Neural cell (in vitro differentiated cells): ENCODE measurements at regions not wholly inside any gene's neighbourhood (a gene's known extent, or its start where the extent isn't known, plus 50 kb on each side); places are given as distances from the start of the nearest gene placed in this dataset.

Experiments used
- H2AFZ ChIP-seq: fragments of 200-600, 300-800 bp; sonication (generic), shearing (Covaris generic); 2 replicates; pipeline ENCODE4 v1.6.0; 2014; ENCODE audit warnings: low read depth, mild to moderate bottlenecking, antibody characterized with exemption, low read length, moderate library complexity
- H3F3A ChIP-seq: fragments of 200-600 bp; shearing (Covaris generic); 2 replicates; pipeline ENCODE4 v1.6.1; 2016; ENCODE audit warnings: mild to moderate bottlenecking, moderate library complexity, mixed read lengths, antibody characterized with exemption, low read length; ENCODE audit not compliant: insufficient read depth, poor library complexity, severe bottlenecking
- H3K27ac ChIP-seq: fragments of 200-600, 300-800 bp; sonication (generic), shearing (Covaris generic); 2 replicates; pipeline ENCODE4 v1.5.1; 2014; ENCODE audit warnings: mild to moderate bottlenecking, low read length, moderate library complexity
- H3K27me3 ChIP-seq: fragments of 300-800, 200-600 bp; sonication (generic), shearing (Covaris generic); 2 replicates; pipeline ENCODE4 v1.6.0; 2014; ENCODE audit warnings: mild to moderate bottlenecking, low read depth, low read length, moderate library complexity; ENCODE audit not compliant: insufficient read depth
- H3K36me3 ChIP-seq: fragments of 300-800, 200-600 bp; sonication (generic), shearing (Covaris generic); 2 replicates; pipeline ENCODE4 v1.5.1; 2014; ENCODE audit warnings: mild to moderate bottlenecking, antibody characterized with exemption, low read length, moderate library complexity; ENCODE audit not compliant: insufficient read depth
- H3K4me2 ChIP-seq: fragments of 300-800, 200-600 bp; sonication (generic), shearing (Covaris generic); 2 replicates; pipeline ENCODE4 v1.6.0; 2014; ENCODE audit warnings: mild to moderate bottlenecking, low read length
- H3K4me3 ChIP-seq: fragments of 300-800, 200-600 bp; sonication (generic), shearing (Covaris generic); 2 replicates; pipeline ENCODE4 v1.5.1; 2014; ENCODE audit warnings: mild to moderate bottlenecking, low read length, moderate library complexity
- H3K79me2 ChIP-seq: fragments of 200-600 bp; shearing (Covaris generic); replicated peaks from 2 replicates; pipeline ENCODE4 v1.6.0; 2014; ENCODE audit warnings: mild to moderate bottlenecking, low read length, moderate library complexity; ENCODE audit not compliant: insufficient read depth
- H3K9ac ChIP-seq: fragments of 300-800, 200-600 bp; sonication (generic), shearing (Covaris generic); 2 replicates; pipeline ENCODE4 v1.6.1; 2016; ENCODE audit warnings: mild to moderate bottlenecking, low read length, mixed read lengths
- H3K9me2 ChIP-seq: fragments of 200-600 bp; shearing (Covaris generic); 2 replicates; pipeline ENCODE4 v1.6.1; 2016; ENCODE audit warnings: mild to moderate bottlenecking, low read length, mixed read lengths; ENCODE audit not compliant: insufficient read depth
- H3K9me3 ChIP-seq: fragments of 200-600, 300-800 bp; sonication (generic), shearing (Covaris generic); 2 replicates; pipeline ENCODE4 v1.6.1; 2016; ENCODE audit warnings: mild to moderate bottlenecking, mixed run types, low read length, moderate library complexity, mixed read lengths
- H4K20me1 ChIP-seq: fragments of 200-600 bp; shearing (Covaris generic); 2 replicates; pipeline ENCODE4 v1.6.1; 2016; ENCODE audit warnings: mild to moderate bottlenecking, mixed run types; ENCODE audit not compliant: insufficient read depth
- CTCF ChIP-seq: fragments of 450-650 bp; IDR thresholded peaks from 2 replicates; pipeline ENCODE4 v1.5.1; 2014; ENCODE audit warnings: antibody characterized with exemption, mild to moderate bottlenecking, moderate library complexity; ENCODE audit not compliant: poor library complexity, severe bottlenecking
- EP300 ChIP-seq: fragments of 450-650 bp; conservative IDR thresholded peaks from 2 replicates; pipeline ENCODE4 v1.6.1; 2014; ENCODE audit warnings: antibody characterized with exemption, mild to moderate bottlenecking, moderate library complexity; ENCODE audit not compliant: poor library complexity, severe bottlenecking
- EZH2 ChIP-seq: fragments of 200-600, 300-800 bp; shearing (Covaris generic), sonication (generic); IDR thresholded peaks from 2 replicates; pipeline ENCODE4 v1.6.1; 2014; ENCODE audit warnings: antibody characterized with exemption, low read length, borderline replicate concordance, mild to moderate bottlenecking; ENCODE audit not compliant: insufficient read depth, poor library complexity, severe bottlenecking
- MXI1 ChIP-seq: fragments of 450-650 bp; conservative IDR thresholded peaks from 2 replicates; pipeline ENCODE4 v1.6.1; 2014; ENCODE audit warnings: antibody characterized with exemption, mild to moderate bottlenecking; ENCODE audit not compliant: poor library complexity, severe bottlenecking
- POLR2AphosphoS5 ChIP-seq: IDR thresholded peaks from 2 replicates; pipeline ENCODE4 v1.6.1; 2012
- RAD21 ChIP-seq: fragments of 450-650 bp; conservative IDR thresholded peaks from 2 replicates; pipeline ENCODE4 v1.6.1; 2014; ENCODE audit warnings: antibody characterized with exemption, mild to moderate bottlenecking, moderate library complexity
- REST ChIP-seq: IDR thresholded peaks from 2 replicates; pipeline ENCODE4 v1.6.1; 2012; ENCODE audit warnings: borderline replicate concordance
- SMC3 ChIP-seq: fragments of 450-650 bp; conservative IDR thresholded peaks from 2 replicates; pipeline ENCODE4 v1.6.1; 2014; ENCODE audit warnings: antibody characterized with exemption, mild to moderate bottlenecking, moderate library complexity; ENCODE audit not compliant: poor library complexity
- TAF1 ChIP-seq: IDR thresholded peaks from 2 replicates; pipeline ENCODE4 v1.6.1; 2012; ENCODE audit warnings: low read depth

GRCh38 chr1:96313216-96313615, 408.4 kb upstream of the PTBP2 start:
- Histone ChIP-seq H3K79me2 (no peaks in the 10 kb centered on the region), H3K27ac (no peak overlapping the region), H3F3A (no peaks in the 10 kb centered on the region), H3K4me2 (no peak overlapping the region), H4K20me1 (no peaks in the 10 kb centered on the region), H3K9ac (no peak overlapping the region), H3K27me3 (no peaks in the 10 kb centered on the region), H3K9me3 (no peaks in the 10 kb centered on the region), H3K4me3 (no peak overlapping the region), H3K9me2 (no peaks in the 10 kb centered on the region), H2AFZ (no peak overlapping the region), H3K36me3 (no peaks in the 10 kb centered on the region)
- TF ChIP-seq RAD21 (no peak), TAF1 (no peak), POLR2AphosphoS5 (no peak), EP300 (no peak), EZH2 (no peak), SMC3 (no peak), CTCF (no peak), MXI1 (no peak), REST (no peak)

GRCh38 chr1:96329121-96329520, 392.5 kb upstream of the PTBP2 start:
- Histone ChIP-seq H2AFZ (no peak overlapping the region), H4K20me1 (no peaks in the 10 kb centered on the region), H3F3A (no peaks in the 10 kb centered on the region), H3K27ac (no peak overlapping the region), H3K4me2 (no peak overlapping the region), H3K9me3 (no peaks in the 10 kb centered on the region), H3K36me3 (no peaks in the 10 kb centered on the region), H3K9ac (no peak overlapping the region), H3K79me2 (no peaks in the 10 kb centered on the region), H3K27me3 (no peaks in the 10 kb centered on the region), H3K4me3 (no peak overlapping the region), H3K9me2 (no peaks in the 10 kb centered on the region)
- TF ChIP-seq MXI1 = no peak
- TF ChIP-seq RAD21 = no peak
- TF ChIP-seq CTCF = no peak
- no peak for TF ChIP-seq EP300
- TF ChIP-seq EZH2 = no peak
- TF ChIP-seq TAF1 = no peak
- no peak for TF ChIP-seq SMC3
- TF ChIP-seq POLR2AphosphoS5 = no peak
- TF ChIP-seq REST = no peak
